DND-41 (cell line): ENCODE measurements at regions not wholly inside any gene's neighbourhood (a gene's known extent, or its start where the extent isn't known, plus 50 kb on each side); places are given as distances from the start of the nearest gene placed in this dataset.

Source experiments
- CTCF ChIP-seq: IDR thresholded peaks from 2 replicates; pipeline ENCODE4 v1.5.1; 2012; ENCODE audit warnings: borderline replicate concordance, low read length, moderate library complexity, mild to moderate bottlenecking; ENCODE audit not compliant: poor library complexity, severe bottlenecking; ENCODE audit errors: extremely low read depth
- EZH2 ChIP-seq: IDR thresholded peaks from 3 replicates; pipeline ENCODE4 v1.6.1; 2012; ENCODE audit warnings: borderline replicate concordance, low read depth, mild to moderate bottlenecking, moderate library complexity, low read length, inconsistent platforms; ENCODE audit not compliant: severe bottlenecking

DNA sequence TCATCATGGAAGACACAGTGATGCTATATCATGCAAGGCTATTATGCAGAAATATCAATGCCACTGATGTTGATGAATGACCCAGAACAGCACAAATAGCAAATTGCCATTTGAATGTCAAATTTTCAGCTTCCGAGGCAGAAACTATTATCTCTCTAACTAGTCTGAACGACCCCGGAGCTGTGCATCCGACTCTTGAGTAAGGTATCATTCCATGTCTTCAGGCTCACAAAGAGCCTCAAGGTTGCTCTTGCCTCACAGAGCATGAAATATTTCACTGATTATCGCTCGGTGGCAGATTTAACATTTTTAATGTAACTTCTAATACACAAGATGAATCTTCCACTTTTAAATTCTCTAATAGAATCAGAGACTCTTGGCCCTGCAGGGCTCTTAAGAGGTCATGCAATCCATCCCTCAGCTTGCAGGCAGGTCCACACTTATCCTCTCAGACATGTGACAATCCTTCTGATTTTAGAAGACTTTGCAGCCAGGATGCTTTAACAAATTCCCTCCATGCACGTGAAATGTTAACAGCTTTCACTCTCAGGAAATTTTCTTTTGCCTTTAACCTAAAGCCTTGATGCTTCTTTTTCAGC is 221.0 kb downstream of the FRK start:
- TF ChIP-seq EZH2 (no peak), CTCF (no peak)
